ENCODE measurements at regions not wholly inside any gene's neighbourhood (a gene's known extent, or its start where the extent isn't known, plus 50 kb on each side); places are given as distances from the start of the nearest gene placed in this dataset.

DNA sequence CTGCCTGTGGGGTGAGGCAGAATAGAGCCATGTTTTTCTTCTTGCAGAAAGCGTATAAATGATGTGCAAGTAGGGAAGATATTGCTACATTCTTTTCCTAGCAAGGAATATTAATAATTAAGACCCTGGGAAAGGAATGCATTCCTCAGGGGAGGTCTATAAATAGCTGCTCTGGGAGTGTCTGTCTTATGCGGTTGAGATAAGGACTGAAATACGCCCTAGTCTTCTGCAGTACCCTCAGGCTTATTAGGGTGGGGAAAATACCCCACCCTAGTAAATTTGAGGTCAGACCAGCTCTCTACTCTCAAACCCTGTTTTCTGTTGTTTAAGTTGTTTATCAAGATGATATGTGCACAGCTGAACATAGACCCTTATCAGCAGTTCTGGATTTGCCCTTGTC is 155.9 kb upstream of the HMCN1 start:
- H2AFZ ChIP-seq (ENCODE audit: low read depth, low read length): no peak overlapping the region
- no peaks in the 10 kb centered on the region for H4K20me1 ChIP-seq (replicated peaks; ENCODE audit: control insufficient read depth, extremely low read depth, insufficient read depth, low read length)
- ChIA-PET POLR2A (no interaction called here), CTCF (interaction anchor here (1.0 kb wide), 1 partner anchor 18 kb away, joined by 5 read pairs; no protein-coding TSS in a partner anchor)
- H3K4me3 ChIP-seq (replicated peaks in 1 of 3; ENCODE audit: insufficient read depth in 1 of 3, low read depth in 1 of 3, low read length in 3 of 3): no peak overlapping the region
- no peaks in the 10 kb centered on the region for H3K4me1 ChIP-seq (ENCODE audit: control insufficient read depth, extremely low read depth, insufficient read depth, low read length)
- BruUV-seq (replicated peaks): no TSS peak
- intact Hi-C loops (cut with micrococcal nuclease): no loop called here
- no peak overlapping the region for H3K27ac ChIP-seq (ENCODE audit: insufficient read depth, low read depth, low read length)
- H3K36me3 ChIP-seq (ENCODE audit: control insufficient read depth in 2 of 2, extremely low read depth in 1 of 2, insufficient read depth in 2 of 2, low read length in 2 of 2): no peaks in the 10 kb centered on the region
- H3K9me3 ChIP-seq (replicated peaks; ENCODE audit: control insufficient read depth, insufficient read depth, low read length): no peaks in the 10 kb centered on the region
- H3K27me3 ChIP-seq (ENCODE audit: control insufficient read depth in 2 of 2, insufficient read depth in 2 of 2, low read length in 2 of 2): no peaks in the 10 kb centered on the region
- H3K9ac ChIP-seq (replicated peaks; ENCODE audit: extremely low read depth, insufficient read depth, low read length): no peak overlapping the region
- dilution Hi-C loops (cut with MboI; ENCODE audit: extremely low pct_ligation_motif_present, low sequenced_read_pairs): no loop called here
- H3K4me2 ChIP-seq (ENCODE audit: insufficient read depth, low read length): no peak overlapping the region
- no peaks in the 10 kb centered on the region for H3K79me2 ChIP-seq (ENCODE audit: control insufficient read depth, insufficient read depth, low read length)
- no peak for FAIRE-seq
- TF ChIP-seq MYC (IDR thresholded peaks at IDR 0.05; ENCODE audit: low read depth, low read length) (no peak), GATA2 (IDR thresholded peaks at IDR 0.05; ENCODE audit: insufficient read depth, insufficient read length, low read depth, low read length) (no peak), POLR2A (IDR thresholded peaks at IDR 0.05; ENCODE audit: low read depth, low read length) (no peak), POLR2AphosphoS5 (IDR thresholded peaks at IDR 0.05; ENCODE audit: insufficient read depth, low read depth, low read length) (no peak), EZH2 (IDR thresholded peaks at IDR 0.05; ENCODE audit: borderline replicate concordance, low read depth, low read length, severe bottlenecking) (no peak), FOS (IDR thresholded peaks at IDR 0.05; ENCODE audit: borderline replicate concordance, insufficient read depth, low read length) (no peak), JUN (IDR thresholded peaks at IDR 0.05; ENCODE audit: borderline replicate concordance, insufficient read depth, insufficient read length, low read depth) (no peak)
- TF ChIP-seq, protein P1, sequence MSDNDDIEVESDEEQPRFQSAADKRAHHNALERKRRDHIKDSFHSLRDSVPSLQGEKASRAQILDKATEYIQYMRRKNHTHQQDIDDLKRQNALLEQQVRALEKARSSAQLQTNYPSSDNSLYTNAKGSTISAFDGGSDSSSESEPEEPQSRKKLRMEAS (IDR thresholded peaks at IDR 0.05; ENCODE audit: insufficient read depth, insufficient read length): no peak
- TF ChIP-seq, protein P2, sequence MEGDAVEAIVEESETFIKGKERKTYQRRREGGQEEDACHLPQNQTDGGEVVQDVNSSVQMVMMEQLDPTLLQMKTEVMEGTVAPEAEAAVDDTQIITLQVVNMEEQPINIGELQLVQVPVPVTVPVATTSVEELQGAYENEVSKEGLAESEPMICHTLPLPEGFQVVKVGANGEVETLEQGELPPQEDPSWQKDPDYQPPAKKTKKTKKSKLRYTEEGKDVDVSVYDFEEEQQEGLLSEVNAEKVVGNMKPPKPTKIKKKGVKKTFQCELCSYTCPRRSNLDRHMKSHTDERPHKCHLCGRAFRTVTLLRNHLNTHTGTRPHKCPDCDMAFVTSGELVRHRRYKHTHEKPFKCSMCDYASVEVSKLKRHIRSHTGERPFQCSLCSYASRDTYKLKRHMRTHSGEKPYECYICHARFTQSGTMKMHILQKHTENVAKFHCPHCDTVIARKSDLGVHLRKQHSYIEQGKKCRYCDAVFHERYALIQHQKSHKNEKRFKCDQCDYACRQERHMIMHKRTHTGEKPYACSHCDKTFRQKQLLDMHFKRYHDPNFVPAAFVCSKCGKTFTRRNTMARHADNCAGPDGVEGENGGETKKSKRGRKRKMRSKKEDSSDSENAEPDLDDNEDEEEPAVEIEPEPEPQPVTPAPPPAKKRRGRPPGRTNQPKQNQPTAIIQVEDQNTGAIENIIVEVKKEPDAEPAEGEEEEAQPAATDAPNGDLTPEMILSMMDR (IDR thresholded peaks at IDR 0.05; ENCODE audit: extremely low read depth in 1 of 2, insufficient read depth in 1 of 2, low read depth in 1 of 2, low read length in 2 of 2): no peak
- no peak for DNase-seq (ENCODE audit: low read depth, low spot score)
- no peaks in the 10 kb centered on the region for H3K9me1 ChIP-seq (replicated peaks; ENCODE audit: control insufficient read depth, extremely low read depth, insufficient read depth, low read length)

Data from endothelial cell of umbilical vein (primary cell).